OCI-LY7 (cell line): ENCODE measurements at regions not wholly inside any gene's neighbourhood (a gene's known extent, or its start where the extent isn't known, plus 50 kb on each side); places are given as distances from the start of the nearest gene placed in this dataset.
"Not testable (repeated sequence)": the region's sequence is repeated elsewhere in the genome, so short reads cannot be mapped to it uniquely, and the experiment has no call there.

Experiments used
- BruUV-seq: library from RNA; stranded (reverse); fragments of 400-500 nt; replicated peaks from 2 replicates; lab custom pipeline; 2021; lab: Mats Ljungman, UMichigan
- CTCF ChIA-PET: fragments of 300-600 bp; sonication (Branson Sonifier 250); formaldehyde crosslinking; loops from one replicate; lab custom pipeline; 2022; ENCODE audit warnings: antibody characterized with exemption; ENCODE audit not compliant: unreplicated experiment; lab: Charles Lee
- POLR2A ChIA-PET: fragments of 300-600 bp; sonication (Branson Sonifier 250); formaldehyde crosslinking; loops from one replicate; lab custom pipeline; 2022; ENCODE audit warnings: antibody characterized with exemption; lab: Charles Lee
- DNase-seq: peaks from one replicate; pipeline ENCODE4 v3.0.0-alpha.2; 2015; ENCODE audit warnings: low spot score
- H2AFZ ChIP-seq: fragments of 200-600 bp; sonication (generic), shearing (Covaris generic); 2 replicates; pipeline ENCODE4 v1.6.1; 2014; ENCODE audit warnings: mild to moderate bottlenecking, antibody characterized with exemption, low read length, moderate library complexity
- H3K27ac ChIP-seq: fragments of 200-600 bp; sonication (generic); 2 replicates; pipeline ENCODE4 v1.5.1; 2014; ENCODE audit warnings: mixed run types, low read depth, mild to moderate bottlenecking, moderate library complexity, low read length, inconsistent platforms; ENCODE audit not compliant: poor library complexity, severe bottlenecking
- H3K36me3 ChIP-seq: fragments of 200-600 bp; sonication (generic); 2 replicates; pipeline ENCODE4 v1.6.1; 2014; ENCODE audit warnings: mild to moderate bottlenecking, antibody characterized with exemption, low read length, moderate library complexity, mixed read lengths; ENCODE audit not compliant: insufficient read depth
- H3K4me1 ChIP-seq: fragments of 200-600 bp; sonication (generic); 2 replicates; pipeline ENCODE4 v1.5.1; 2014; ENCODE audit warnings: mild to moderate bottlenecking, low read length; ENCODE audit not compliant: insufficient read depth, poor library complexity, severe bottlenecking
- H3K4me2 ChIP-seq: fragments of 200-600 bp; sonication (generic); 2 replicates; pipeline ENCODE4 v1.6.1; 2014; ENCODE audit warnings: mild to moderate bottlenecking, low read length
- H3K4me3 ChIP-seq: fragments of 200-600 bp; sonication (generic); 2 replicates; pipeline ENCODE4 v1.5.1; 2014; ENCODE audit warnings: mild to moderate bottlenecking, low read depth, low read length; ENCODE audit not compliant: poor library complexity, severe bottlenecking
- H3K79me2 ChIP-seq: fragments of 200-600 bp; sonication (generic); 2 replicates; pipeline ENCODE4 v1.6.1; 2016; ENCODE audit warnings: low read depth, mild to moderate bottlenecking, low read length, moderate library complexity, mixed read lengths; ENCODE audit not compliant: insufficient read depth
- H3K9me2 ChIP-seq: fragments of 200-600 bp; sonication (generic); 2 replicates; pipeline ENCODE4 v1.6.1; 2016; ENCODE audit warnings: mild to moderate bottlenecking, low read length, mixed read lengths; ENCODE audit not compliant: insufficient read depth
- H3K9me3 ChIP-seq: fragments of 200-600 bp; sonication (generic); 2 replicates; pipeline ENCODE4 v1.6.1; 2014; ENCODE audit warnings: mild to moderate bottlenecking, mixed run types, low read length, mixed read lengths
- H4K20me1 ChIP-seq: fragments of 200-600 bp; sonication (generic); 2 replicates; pipeline ENCODE4 v1.6.1; 2014; ENCODE audit warnings: mild to moderate bottlenecking, antibody characterized with exemption, low read length, moderate library complexity, mixed read lengths; ENCODE audit not compliant: insufficient read depth
- CTCF ChIP-seq: fragments of 200-600 bp; sonication (generic); conservative IDR thresholded peaks from 2 replicates; pipeline ENCODE4 v1.5.1; 2014; ENCODE audit warnings: mild to moderate bottlenecking, antibody characterized with exemption, low read length, moderate library complexity, mixed read lengths
- EZH2phosphoT487 ChIP-seq: fragments of 200-600 bp; sonication (generic); IDR thresholded peaks from 2 replicates; pipeline ENCODE4 v1.6.1; 2018; ENCODE audit warnings: low read depth, borderline replicate concordance, mild to moderate bottlenecking, mixed run types, antibody characterized with exemption, low read length, moderate library complexity, mixed read lengths
- intact Hi-C: fragments of 100-400 bp; cut with micrococcal nuclease; formaldehyde crosslinking; loops from one replicate; pipeline ENCODE4 v1.10.0; 2022; ENCODE audit not compliant: unreplicated experiment

- POLR2A ChIA-PET, result no interaction called here
- intact Hi-C loops, result no loop called here
- no peaks in the 10 kb centered on the region for H3K9me3 ChIP-seq
- no peak overlapping the region for H3K4me3 ChIP-seq
- TF ChIP-seq CTCF, result no peak
- no peak for TF ChIP-seq EZH2phosphoT487
- no peak overlapping the region for H3K4me2 ChIP-seq
- no peaks in the 10 kb centered on the region for H3K79me2 ChIP-seq
- DNase-seq, result no peak
- no peaks in the 10 kb centered on the region for H3K4me1 ChIP-seq
- no peak overlapping the region for H2AFZ ChIP-seq
- H4K20me1 ChIP-seq, result no peaks in the 10 kb centered on the region
- no TSS peak for BruUV-seq
- no peaks in the 10 kb centered on the region for H3K36me3 ChIP-seq
- H3K9me2 ChIP-seq, result no peaks in the 10 kb centered on the region
- H3K27ac ChIP-seq, result no peak overlapping the region
- CTCF ChIA-PET, result no interaction called here
Measured at GRCh38 chr20:48040051-48040450, 254.8 kb upstream of the SULF2 start.

- no peak overlapping the region for H3K4me2 ChIP-seq
- intact Hi-C loops, result no loop called here
- BruUV-seq, result no TSS peak
- no peaks in the 10 kb centered on the region for H3K9me2 ChIP-seq
- H3K36me3 ChIP-seq, result no peaks in the 10 kb centered on the region
- TF ChIP-seq CTCF (no peak), EZH2phosphoT487 (no peak)
- no peak overlapping the region for H3K4me3 ChIP-seq
- ChIA-PET POLR2A (no interaction called here), CTCF (no interaction called here)
- no peaks in the 10 kb centered on the region for H3K79me2 ChIP-seq
- H3K9me3 ChIP-seq, result no peaks in the 10 kb centered on the region
- H2AFZ ChIP-seq, result no peak overlapping the region
- H3K4me1 ChIP-seq, result no peaks in the 10 kb centered on the region
- no peak overlapping the region for H3K27ac ChIP-seq
- no peak for DNase-seq
- H4K20me1 ChIP-seq, result no peaks in the 10 kb centered on the region
Measured at GRCh38 chr20:48039514-48039913, 254.2 kb upstream of the SULF2 start.

GRCh38 chr20:48038713-48039112 is 253.4 kb upstream of the SULF2 start:
- Histone ChIP-seq H3K4me1 (no peaks in the 10 kb centered on the region), H3K27ac (no peak overlapping the region), H2AFZ (no peak overlapping the region), H3K4me2 (no peak overlapping the region), H3K4me3 (no peak overlapping the region), H3K79me2 (no peaks in the 10 kb centered on the region), H3K9me3 (no peaks in the 10 kb centered on the region), H3K36me3 (no peaks in the 10 kb centered on the region), H4K20me1 (no peaks in the 10 kb centered on the region), H3K9me2 (no peaks in the 10 kb centered on the region)
- POLR2A ChIA-PET, result interaction anchor here (0.6 kb wide), 1 partner anchor 198 kb away, joined by 4 read pairs; no protein-coding TSS in a partner anchor
- no peak for DNase-seq
- CTCF ChIA-PET, result no interaction called here
- intact Hi-C loops, result no loop called here
- no TSS peak for BruUV-seq
- TF ChIP-seq CTCF, result no peak
- TF ChIP-seq EZH2phosphoT487, result no peak

- H3K79me2 ChIP-seq, DNase-seq, H3K36me3 ChIP-seq, H2AFZ ChIP-seq, H3K9me3 ChIP-seq, H3K9me2 ChIP-seq, CTCF ChIA-PET, H3K27ac ChIP-seq, intact Hi-C loops, H4K20me1 ChIP-seq, H3K4me1 ChIP-seq, POLR2A ChIA-PET, BruUV-seq, H3K4me2 ChIP-seq, H3K4me3 ChIP-seq: not testable (repeated sequence)
Measured at GRCh38 chr20:48037798-48038197, 252.5 kb upstream of the SULF2 start.
